ENCODE measurements at regions not wholly inside any gene's neighbourhood (a gene's known extent, or its start where the extent isn't known, plus 50 kb on each side); places are given as distances from the start of the nearest gene placed in this dataset.

DNA sequence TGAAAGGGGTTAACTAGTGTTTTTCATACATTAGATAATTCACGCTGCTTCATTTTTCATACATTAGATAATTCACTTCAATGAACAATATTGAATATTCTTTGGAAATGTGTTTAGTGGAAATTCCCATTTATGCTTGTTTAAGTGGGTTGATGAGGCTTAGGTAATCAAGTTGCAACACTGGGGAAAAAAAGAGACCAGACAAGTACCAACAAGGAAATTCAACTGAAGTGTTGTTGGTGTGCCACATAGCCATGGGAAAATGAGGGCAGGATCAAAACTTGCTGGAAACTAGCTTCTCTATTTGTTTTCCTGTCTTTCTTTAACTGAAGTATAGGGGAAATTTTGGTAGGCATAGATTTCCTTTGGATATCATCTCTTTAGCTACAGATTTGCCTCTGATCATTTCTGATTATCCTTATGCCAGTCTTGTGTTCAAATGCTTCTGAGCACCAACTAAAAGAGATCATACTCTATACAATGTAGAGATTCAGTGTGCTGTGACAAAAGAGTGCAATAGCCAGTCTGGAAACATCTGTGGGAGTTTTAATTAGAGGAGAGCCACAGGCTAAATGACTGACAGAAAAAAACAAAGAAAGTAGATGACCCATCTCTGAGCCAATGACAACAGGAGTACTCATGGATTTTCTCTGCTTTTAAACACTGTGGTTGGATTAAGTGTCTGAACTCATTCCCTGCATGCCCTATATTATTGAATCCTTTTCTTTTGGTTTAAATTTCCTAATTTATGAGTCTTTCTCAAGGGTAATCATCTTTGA is 67.6 kb upstream of the CTSC start:
- H3K36me3 ChIP-seq (ENCODE audit: control insufficient read depth in 2 of 2, insufficient read depth in 1 of 2, low read length in 2 of 2) = no peaks in the 10 kb centered on the region
- no peaks in the 10 kb centered on the region for H3K9me3 ChIP-seq (ENCODE audit: control insufficient read depth, insufficient read depth, low read depth, low read length)
- CTCF ChIA-PET = no interaction called here
- H3K4me1 ChIP-seq (ENCODE audit: control insufficient read depth, insufficient read depth, low read length) = no peaks in the 10 kb centered on the region; the same call in 1 of the 2 replicates
- POLR2A ChIA-PET = no interaction called here
- TF ChIP-seq ZNF248 (tag by site-specific recombination; IDR thresholded peaks at IDR 0.05) (no peak), OVOL3 (tag by site-specific recombination; IDR thresholded peaks at IDR 0.05) (no peak), ZNF555 (tag by site-specific recombination; conservative IDR thresholded peaks at IDR 0.05) (no peak), ZNF324 (tag by site-specific recombination; IDR thresholded peaks at IDR 0.05) (no peak), ZNF426 (tag by site-specific recombination; IDR thresholded peaks at IDR 0.05) (no peak), ZNF266 (tag by site-specific recombination; IDR thresholded peaks at IDR 0.05; ENCODE audit: low read depth) (no peak), GLIS2 (tag by site-specific recombination; IDR thresholded peaks at IDR 0.05) (no peak), ZNF548 (tag by site-specific recombination; IDR thresholded peaks at IDR 0.05) (no peak), ZNF174 (tag by site-specific recombination; IDR thresholded peaks at IDR 0.05) (no peak), ZNF660 (tag by site-specific recombination; IDR thresholded peaks at IDR 0.05) (no peak)
- TF ChIP-seq, protein P1, sequence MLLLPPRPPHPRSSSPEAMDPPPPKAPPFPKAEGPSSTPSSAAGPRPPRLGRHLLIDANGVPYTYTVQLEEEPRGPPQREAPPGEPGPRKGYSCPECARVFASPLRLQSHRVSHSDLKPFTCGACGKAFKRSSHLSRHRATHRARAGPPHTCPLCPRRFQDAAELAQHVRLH (tag by site-specific recombination; IDR thresholded peaks at IDR 0.05) = no peak
- TF ChIP-seq, protein P2, sequence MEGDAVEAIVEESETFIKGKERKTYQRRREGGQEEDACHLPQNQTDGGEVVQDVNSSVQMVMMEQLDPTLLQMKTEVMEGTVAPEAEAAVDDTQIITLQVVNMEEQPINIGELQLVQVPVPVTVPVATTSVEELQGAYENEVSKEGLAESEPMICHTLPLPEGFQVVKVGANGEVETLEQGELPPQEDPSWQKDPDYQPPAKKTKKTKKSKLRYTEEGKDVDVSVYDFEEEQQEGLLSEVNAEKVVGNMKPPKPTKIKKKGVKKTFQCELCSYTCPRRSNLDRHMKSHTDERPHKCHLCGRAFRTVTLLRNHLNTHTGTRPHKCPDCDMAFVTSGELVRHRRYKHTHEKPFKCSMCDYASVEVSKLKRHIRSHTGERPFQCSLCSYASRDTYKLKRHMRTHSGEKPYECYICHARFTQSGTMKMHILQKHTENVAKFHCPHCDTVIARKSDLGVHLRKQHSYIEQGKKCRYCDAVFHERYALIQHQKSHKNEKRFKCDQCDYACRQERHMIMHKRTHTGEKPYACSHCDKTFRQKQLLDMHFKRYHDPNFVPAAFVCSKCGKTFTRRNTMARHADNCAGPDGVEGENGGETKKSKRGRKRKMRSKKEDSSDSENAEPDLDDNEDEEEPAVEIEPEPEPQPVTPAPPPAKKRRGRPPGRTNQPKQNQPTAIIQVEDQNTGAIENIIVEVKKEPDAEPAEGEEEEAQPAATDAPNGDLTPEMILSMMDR (tag by site-specific recombination; IDR thresholded peaks at IDR 0.05) = no peak
- no peak overlapping the region for H3K4me3 ChIP-seq (ENCODE audit: low read depth, low read length)
- H3K27ac ChIP-seq (ENCODE audit: extremely low read depth, low read depth, low read length) = no peak overlapping the region

DNA sequence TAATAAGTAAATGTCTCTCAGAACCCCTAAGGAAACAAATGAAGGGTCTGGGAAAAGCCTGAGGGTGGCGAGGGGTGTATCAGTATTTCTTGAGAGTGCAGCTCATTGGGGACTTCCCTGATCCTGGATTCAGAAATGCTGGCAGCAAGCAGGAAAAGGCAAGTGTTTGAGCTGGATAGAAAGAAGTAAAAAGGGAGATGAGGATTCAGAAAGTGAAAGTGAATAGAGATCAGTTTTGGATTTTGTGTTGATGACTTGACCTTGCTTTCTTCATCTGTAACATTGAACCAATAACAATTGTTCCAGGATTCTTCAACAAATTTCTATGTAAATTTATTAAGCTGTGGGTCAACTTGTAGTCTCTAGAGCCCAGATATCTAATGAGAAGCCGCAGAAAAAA is 66.9 kb upstream of the CTSC start:
- Histone ChIP-seq H3K27ac (ENCODE audit: extremely low read depth, low read depth, low read length) (no peak overlapping the region), H3K36me3 (ENCODE audit: control insufficient read depth in 2 of 2, insufficient read depth in 1 of 2, low read length in 2 of 2) (no peaks in the 10 kb centered on the region), H3K9me3 (ENCODE audit: control insufficient read depth, insufficient read depth, low read depth, low read length) (no peaks in the 10 kb centered on the region), H3K4me3 (ENCODE audit: low read depth, low read length) (no peak overlapping the region), H3K4me1 (ENCODE audit: control insufficient read depth, insufficient read depth, low read length) (no peaks in the 10 kb centered on the region; the same call in 1 of the 2 replicates)
- ChIA-PET POLR2A (no interaction called here), CTCF (no interaction called here)
- no peak for TF ChIP-seq ZNF133 (tag by site-specific recombination; IDR thresholded peaks at IDR 0.05)
- no peak for TF ChIP-seq GLIS1 (tag by site-specific recombination; IDR thresholded peaks at IDR 0.05)
- no peak for TF ChIP-seq ZBTB21 (tag by site-specific recombination; IDR thresholded peaks at IDR 0.05)
- TF ChIP-seq, protein P3, sequence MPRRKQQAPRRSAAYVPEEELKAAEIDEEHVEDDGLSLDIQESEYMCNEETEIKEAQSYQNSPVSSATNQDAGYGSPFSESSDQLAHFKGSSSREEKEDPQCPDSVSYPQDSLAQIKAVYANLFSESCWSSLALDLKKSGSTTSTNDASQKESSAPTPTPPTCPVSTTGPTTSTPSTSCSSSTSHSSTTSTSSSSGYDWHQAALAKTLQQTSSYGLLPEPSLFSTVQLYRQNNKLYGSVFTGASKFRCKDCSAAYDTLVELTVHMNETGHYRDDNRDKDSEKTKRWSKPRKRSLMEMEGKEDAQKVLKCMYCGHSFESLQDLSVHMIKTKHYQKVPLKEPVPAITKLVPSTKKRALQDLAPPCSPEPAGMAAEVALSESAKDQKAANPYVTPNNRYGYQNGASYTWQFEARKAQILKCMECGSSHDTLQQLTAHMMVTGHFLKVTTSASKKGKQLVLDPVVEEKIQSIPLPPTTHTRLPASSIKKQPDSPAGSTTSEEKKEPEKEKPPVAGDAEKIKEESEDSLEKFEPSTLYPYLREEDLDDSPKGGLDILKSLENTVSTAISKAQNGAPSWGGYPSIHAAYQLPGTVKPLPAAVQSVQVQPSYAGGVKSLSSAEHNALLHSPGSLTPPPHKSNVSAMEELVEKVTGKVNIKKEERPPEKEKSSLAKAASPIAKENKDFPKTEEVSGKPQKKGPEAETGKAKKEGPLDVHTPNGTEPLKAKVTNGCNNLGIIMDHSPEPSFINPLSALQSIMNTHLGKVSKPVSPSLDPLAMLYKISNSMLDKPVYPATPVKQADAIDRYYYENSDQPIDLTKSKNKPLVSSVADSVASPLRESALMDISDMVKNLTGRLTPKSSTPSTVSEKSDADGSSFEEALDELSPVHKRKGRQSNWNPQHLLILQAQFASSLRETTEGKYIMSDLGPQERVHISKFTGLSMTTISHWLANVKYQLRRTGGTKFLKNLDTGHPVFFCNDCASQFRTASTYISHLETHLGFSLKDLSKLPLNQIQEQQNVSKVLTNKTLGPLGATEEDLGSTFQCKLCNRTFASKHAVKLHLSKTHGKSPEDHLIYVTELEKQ (tag by site-specific recombination; IDR thresholded peaks at IDR 0.05; ENCODE audit: borderline replicate concordance) = no peak
- TF ChIP-seq, protein P4, sequence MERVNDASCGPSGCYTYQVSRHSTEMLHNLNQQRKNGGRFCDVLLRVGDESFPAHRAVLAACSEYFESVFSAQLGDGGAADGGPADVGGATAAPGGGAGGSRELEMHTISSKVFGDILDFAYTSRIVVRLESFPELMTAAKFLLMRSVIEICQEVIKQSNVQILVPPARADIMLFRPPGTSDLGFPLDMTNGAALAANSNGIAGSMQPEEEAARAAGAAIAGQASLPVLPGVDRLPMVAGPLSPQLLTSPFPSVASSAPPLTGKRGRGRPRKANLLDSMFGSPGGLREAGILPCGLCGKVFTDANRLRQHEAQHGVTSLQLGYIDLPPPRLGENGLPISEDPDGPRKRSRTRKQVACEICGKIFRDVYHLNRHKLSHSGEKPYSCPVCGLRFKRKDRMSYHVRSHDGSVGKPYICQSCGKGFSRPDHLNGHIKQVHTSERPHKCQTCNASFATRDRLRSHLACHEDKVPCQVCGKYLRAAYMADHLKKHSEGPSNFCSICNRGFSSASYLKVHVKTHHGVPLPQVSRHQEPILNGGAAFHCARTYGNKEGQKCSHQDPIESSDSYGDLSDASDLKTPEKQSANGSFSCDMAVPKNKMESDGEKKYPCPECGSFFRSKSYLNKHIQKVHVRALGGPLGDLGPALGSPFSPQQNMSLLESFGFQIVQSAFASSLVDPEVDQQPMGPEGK (tag by site-specific recombination; IDR thresholded peaks at IDR 0.05) = no peak
- TF ChIP-seq TRIM28 (IDR thresholded peaks at IDR 0.05; ENCODE audit: borderline replicate concordance, low read length) = no peak
- TF ChIP-seq ZFP41 (tag by site-specific recombination; IDR thresholded peaks at IDR 0.05; ENCODE audit: borderline replicate concordance) = no peak
- TF ChIP-seq, protein P5, sequence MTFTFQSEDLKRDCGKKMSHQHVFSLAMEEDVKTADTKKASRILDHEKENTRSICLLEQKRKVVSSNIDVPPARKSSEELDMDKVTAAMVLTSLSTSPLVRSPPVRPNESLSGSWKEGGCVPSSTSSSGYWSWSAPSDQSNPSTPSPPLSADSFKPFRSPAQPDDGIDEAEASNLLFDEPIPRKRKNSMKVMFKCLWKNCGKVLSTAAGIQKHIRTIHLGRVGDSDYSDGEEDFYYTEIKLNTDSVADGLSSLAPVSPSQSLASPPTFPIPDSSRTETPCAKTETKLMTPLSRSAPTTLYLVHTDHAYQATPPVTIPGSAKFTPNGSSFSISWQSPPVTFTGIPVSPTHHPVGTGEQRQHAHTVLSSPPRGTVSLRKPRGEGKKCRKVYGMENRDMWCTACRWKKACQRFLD (tag by site-specific recombination; IDR thresholded peaks at IDR 0.05) = no peak
- TF ChIP-seq ZNF585B (tag by site-specific recombination; IDR thresholded peaks at IDR 0.05) = no peak
- TF ChIP-seq ZNF768 (tag by site-specific recombination; IDR thresholded peaks at IDR 0.05) = no peak
- TF ChIP-seq BCL11A (tag by site-specific recombination; IDR thresholded peaks at IDR 0.05; ENCODE audit: low read depth) = no peak
- TF ChIP-seq ZNF37A (tag by site-specific recombination; IDR thresholded peaks at IDR 0.05) = no peak
- no peak for TF ChIP-seq IKZF3 (tag by site-specific recombination; IDR thresholded peaks at IDR 0.05)
- no peak for TF ChIP-seq ZNF2 (tag by site-specific recombination; IDR thresholded peaks at IDR 0.05)
- no peak for TF ChIP-seq WT1 (tag by site-specific recombination; IDR thresholded peaks at IDR 0.05)

Measured in HEK293 (cell line).